ENCODE measurements at regions not wholly inside any gene's neighbourhood (a gene's known extent, or its start where the extent isn't known, plus 50 kb on each side); places are given as distances from the start of the nearest gene placed in this dataset.
"Not testable (repeated sequence)": the region's sequence is repeated elsewhere in the genome, so short reads cannot be mapped to it uniquely, and the experiment has no call there.

DNA sequence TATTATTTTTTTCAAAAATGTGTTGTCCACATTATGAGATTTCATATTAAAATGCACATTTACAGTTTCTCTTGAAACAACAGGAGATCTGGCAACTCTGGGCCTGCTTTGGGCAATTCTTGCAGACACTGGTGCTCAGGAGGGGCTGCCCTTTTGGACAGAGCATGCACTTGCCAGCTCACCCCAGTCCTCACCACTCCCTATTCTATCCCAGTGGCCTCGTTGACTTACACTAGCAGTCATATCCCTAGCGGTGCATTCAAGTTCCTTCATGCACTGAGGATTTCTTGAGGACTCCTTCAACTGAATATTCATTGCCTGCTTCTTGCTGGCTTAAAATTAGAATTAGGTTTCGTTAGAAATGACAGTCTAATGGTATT is 87.9 kb upstream of the FHL2 start:
- TF ChIP-seq, protein P1, sequence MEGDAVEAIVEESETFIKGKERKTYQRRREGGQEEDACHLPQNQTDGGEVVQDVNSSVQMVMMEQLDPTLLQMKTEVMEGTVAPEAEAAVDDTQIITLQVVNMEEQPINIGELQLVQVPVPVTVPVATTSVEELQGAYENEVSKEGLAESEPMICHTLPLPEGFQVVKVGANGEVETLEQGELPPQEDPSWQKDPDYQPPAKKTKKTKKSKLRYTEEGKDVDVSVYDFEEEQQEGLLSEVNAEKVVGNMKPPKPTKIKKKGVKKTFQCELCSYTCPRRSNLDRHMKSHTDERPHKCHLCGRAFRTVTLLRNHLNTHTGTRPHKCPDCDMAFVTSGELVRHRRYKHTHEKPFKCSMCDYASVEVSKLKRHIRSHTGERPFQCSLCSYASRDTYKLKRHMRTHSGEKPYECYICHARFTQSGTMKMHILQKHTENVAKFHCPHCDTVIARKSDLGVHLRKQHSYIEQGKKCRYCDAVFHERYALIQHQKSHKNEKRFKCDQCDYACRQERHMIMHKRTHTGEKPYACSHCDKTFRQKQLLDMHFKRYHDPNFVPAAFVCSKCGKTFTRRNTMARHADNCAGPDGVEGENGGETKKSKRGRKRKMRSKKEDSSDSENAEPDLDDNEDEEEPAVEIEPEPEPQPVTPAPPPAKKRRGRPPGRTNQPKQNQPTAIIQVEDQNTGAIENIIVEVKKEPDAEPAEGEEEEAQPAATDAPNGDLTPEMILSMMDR (IDR thresholded peaks at IDR 0.05; ENCODE audit: low read depth, low read length, missing control alignments): no peak
- no peak for DNase-seq (ENCODE audit: extremely low read depth, low read depth)
- no peak overlapping the region for H3K4me3 ChIP-seq (replicated peaks; ENCODE audit: low read depth, low read length)

DNA sequence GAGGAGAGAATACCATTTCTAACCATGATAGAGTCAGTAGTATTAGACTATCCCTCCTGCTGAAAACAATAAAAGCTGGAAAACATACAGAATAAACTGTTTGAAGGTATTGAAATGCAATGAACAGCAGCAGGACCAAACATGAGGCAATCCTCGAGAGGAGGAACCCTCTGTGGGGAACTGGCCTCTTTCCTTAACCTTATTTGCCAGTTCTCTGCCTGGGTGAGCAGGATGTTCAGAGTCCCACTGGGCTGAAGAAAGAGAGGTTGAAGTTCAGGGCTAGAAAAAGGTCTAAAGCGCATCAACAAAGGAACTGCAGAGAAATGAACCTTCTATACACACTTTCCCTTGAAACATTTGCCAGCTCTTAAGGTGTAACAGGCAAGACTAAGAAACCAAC is 79.8 kb upstream of the FHL2 start:
- TF ChIP-seq, protein P1 (IDR thresholded peaks at IDR 0.05; ENCODE audit: low read depth, low read length, missing control alignments): no peak
- H3K4me3 ChIP-seq (replicated peaks; ENCODE audit: low read depth, low read length): no peak overlapping the region
- DNase-seq (ENCODE audit: extremely low read depth, low read depth): no peak

DNA sequence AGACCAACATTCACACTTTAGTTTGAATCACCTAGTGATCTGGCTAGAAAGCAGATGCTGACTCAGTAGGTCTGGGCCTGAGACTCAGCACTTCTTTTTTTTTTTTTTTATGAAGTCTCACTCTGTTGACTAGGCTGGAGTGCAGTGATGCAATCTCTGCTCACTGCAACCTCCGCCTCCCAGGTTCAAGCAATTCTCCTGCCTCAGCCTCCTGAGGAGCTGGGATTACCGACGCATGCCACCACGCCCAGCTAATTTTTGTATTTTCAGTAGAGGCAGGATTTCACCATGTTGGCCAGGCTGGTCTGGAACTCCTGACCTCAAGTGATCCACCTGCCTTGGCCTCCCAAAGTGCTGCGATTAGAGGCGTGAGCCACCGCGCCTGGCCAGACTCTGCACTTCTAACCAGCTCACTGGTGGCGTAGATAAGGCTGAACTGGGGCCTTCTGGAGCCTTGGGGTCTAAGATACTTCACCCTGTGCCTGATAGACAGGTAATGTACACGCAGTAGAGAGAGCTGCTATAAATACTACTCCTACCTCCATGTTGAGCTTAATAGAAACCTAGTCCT is 78.3 kb upstream of the FHL2 start:
- not testable (repeated sequence) for DNase-seq (ENCODE audit: extremely low read depth, low read depth); H3K4me3 ChIP-seq (replicated peaks; ENCODE audit: low read depth, low read length)

DNA sequence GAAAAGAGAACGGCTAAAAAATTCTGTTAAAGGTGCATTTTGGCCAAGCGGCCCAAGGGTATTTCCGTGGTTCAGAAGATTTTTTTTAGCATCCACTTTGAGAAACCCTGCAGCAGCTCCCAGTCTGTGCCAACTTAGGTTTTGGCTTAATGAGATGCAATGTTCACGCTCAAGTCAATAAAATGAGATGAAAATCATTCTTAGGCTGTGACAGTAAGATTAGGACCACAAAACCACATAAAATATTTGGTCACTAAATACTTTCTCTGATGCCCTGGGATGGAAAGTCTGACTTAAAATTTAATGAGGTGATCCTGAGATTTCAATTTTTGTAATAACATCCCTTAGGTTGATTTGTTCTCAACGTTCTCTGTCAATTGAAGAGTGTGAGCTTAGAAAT is 74.2 kb upstream of the FHL2 start:
- H3K4me3 ChIP-seq (replicated peaks; ENCODE audit: low read depth, low read length): no peak overlapping the region
- TF ChIP-seq, protein P1 (IDR thresholded peaks at IDR 0.05; ENCODE audit: low read depth, low read length, missing control alignments): no peak
- DNase-seq (ENCODE audit: extremely low read depth, low read depth): no peak

GRCh38 chr2:105470979-105471378 is 72.1 kb upstream of the FHL2 start:
- DNase-seq (ENCODE audit: extremely low read depth, low read depth): no peak
- TF ChIP-seq, protein P1 (IDR thresholded peaks at IDR 0.05; ENCODE audit: low read depth, low read length, missing control alignments): no peak
- H3K4me3 ChIP-seq (replicated peaks; ENCODE audit: low read depth, low read length): no peak overlapping the region

- no peak for DNase-seq (ENCODE audit: extremely low read depth, low read depth)
- TF ChIP-seq, protein P1 (IDR thresholded peaks at IDR 0.05; ENCODE audit: low read depth, low read length, missing control alignments): no peak
- H3K4me3 ChIP-seq (replicated peaks; ENCODE audit: low read depth, low read length): no peak overlapping the region
Observed at GRCh38 chr2:105469781-105470180, 70.9 kb upstream of the FHL2 start.

- H3K4me3 ChIP-seq (replicated peaks; ENCODE audit: low read depth, low read length): no peak overlapping the region
- TF ChIP-seq, protein P1 (IDR thresholded peaks at IDR 0.05; ENCODE audit: low read depth, low read length, missing control alignments): no peak
Observed at GRCh38 chr2:105468582-105469042, 69.8 kb upstream of the FHL2 start.

More at GRCh38 chr2:105468582-105469042, 69.8 kb upstream of the FHL2 start:
- DNase-seq (ENCODE audit: extremely low read depth, low read depth): no peak
